GM12892 (cell line): ENCODE measurements at regions not wholly inside any gene's neighbourhood (a gene's known extent, or its start where the extent isn't known, plus 50 kb on each side); places are given as distances from the start of the nearest gene placed in this dataset.

Experiments
- POLR2A ChIP-seq: IDR thresholded peaks from 2 replicates; pipeline ENCODE4 v1.6.1; 2011; ENCODE audit warnings: low read depth, low read length, control low read depth
- POLR2AphosphoS5 ChIP-seq: IDR thresholded peaks from 2 replicates; pipeline ENCODE4 v1.6.1; 2011; ENCODE audit warnings: low read depth, low read length, control low read depth
- TAF1 ChIP-seq: IDR thresholded peaks from 2 replicates; pipeline ENCODE4 v1.6.1; 2011; ENCODE audit warnings: low read depth, mild to moderate bottlenecking, control low read depth, low read length, borderline replicate concordance

DNA sequence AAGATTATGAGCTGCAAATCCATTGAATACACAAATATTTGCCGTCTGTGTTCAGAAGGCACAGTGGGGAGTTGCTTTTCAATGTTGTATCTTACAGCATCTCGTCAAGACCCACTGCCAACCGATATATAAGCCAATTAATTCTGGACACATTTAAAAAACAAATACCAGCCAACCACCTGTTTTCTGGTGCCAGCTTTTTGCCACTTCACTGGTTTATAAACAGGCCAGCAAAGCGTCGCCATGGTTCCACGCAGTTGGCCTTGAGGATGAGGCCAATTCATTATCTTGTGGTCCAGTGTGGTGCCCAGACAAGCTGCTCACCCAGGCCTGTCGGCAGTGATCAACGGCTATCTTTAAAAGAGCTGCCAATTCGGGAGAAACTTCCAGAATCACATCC is 321.0 kb downstream of the TCERG1L start:
- no peak for TF ChIP-seq POLR2A
- no peak for TF ChIP-seq POLR2AphosphoS5
- no peak for TF ChIP-seq TAF1
